ENCODE measurements at regions not wholly inside any gene's neighbourhood (a gene's known extent, or its start where the extent isn't known, plus 50 kb on each side); places are given as distances from the start of the nearest gene placed in this dataset.
"Not testable (repeated sequence)": the region's sequence is repeated elsewhere in the genome, so short reads cannot be mapped to it uniquely, and the experiment has no call there.

DNA sequence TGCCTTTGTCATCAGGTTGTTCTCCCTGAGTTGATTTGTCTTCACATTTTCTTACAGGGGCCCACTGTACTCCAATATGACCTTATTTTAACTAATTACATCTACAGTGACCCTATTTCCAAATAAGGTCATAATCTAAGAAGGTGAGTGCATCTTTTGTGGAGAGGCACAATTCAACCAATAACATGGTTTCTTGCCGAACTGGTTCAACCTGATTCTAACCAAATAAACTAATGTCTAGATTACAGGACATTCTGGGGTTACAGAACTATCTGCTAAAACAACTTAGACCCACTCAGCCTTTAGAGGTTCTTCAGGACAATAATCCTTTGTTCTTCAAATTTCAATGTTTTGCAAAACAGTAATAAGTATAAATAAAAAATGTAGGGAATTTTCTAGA is 496.5 kb upstream of the SOX11 start:
- no peak for DNase-seq

- no peak for DNase-seq
These were observed 488.9 kb upstream of the SOX11 start for GRCh38 chr2:5203134-5203755.

- not testable (repeated sequence) for DNase-seq
These were observed 485.4 kb upstream of the SOX11 start for GRCh38 chr2:5206742-5207141.

GRCh38 chr2:5215989-5216607 is 476.1 kb upstream of the SOX11 start:
- DNase-seq, result no peak

GRCh38 chr2:5227062-5227699 is 465.0 kb upstream of the SOX11 start:
- no peak for DNase-seq

DNA sequence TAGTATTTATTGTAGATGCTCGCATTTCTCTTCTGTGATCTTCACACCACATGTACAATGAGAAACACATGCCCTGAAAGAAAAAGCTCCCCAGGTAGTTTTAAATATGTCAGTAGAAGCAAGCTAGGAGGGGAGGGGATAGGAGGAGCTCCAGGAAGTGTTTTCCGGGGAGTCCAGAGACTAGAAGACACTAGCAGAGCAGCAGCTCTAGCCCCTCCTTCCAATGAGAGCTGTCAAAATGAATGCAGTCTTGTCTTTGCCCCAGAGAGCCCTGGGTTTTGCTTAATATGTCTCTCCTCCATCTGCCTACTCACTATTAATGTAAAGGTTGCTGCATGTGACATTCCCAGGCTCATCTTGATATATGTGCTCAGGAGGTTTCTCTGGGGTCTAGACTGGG is 462.6 kb upstream of the SOX11 start:
- no peak for DNase-seq

GRCh38 chr2:5230444-5230843 is 461.7 kb upstream of the SOX11 start:
- DNase-seq, result no peak

DNA sequence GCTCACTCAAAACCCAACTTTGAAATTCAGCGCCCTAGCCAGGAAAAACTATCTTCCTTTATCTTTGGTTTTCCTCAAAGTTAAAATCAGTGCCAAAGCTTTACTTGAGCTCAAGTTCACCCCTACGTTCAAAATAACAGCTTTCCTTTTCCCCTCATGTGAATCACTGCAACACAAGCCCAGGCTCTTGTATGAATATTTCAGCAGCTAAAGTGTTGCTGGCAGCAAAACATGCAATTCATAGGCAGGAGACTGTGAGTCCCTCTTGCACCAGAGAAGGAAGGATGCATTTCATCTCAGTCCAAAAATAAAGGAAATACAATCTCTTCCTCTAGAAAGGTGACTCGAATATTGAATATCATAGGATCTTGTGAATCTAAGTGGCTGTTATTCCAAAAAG is 461.3 kb upstream of the SOX11 start:
- no peak for DNase-seq

GRCh38 chr2:5231287-5231686 is 460.9 kb upstream of the SOX11 start:
- no peak for DNase-seq

DNA sequence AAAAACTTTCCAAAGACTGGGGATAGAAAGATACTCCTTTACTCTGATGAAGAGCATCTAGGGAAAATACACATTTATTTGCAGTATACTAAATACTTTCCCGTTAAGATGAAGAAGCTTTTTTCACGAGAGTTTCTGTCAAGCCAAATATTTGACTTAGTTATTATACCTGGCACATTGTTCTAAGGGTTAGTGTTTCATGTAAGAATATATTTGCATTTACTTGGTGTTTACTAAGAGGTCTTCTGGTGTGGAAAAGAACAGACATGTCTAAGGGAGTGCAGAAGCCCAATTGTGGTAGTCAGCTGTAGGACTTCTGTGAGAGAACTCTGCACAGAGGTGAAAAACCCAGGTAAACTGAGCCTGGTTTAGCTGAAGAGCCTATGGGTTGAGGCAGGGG is 457.6 kb upstream of the SOX11 start:
- DNase-seq, result no peak

DNA sequence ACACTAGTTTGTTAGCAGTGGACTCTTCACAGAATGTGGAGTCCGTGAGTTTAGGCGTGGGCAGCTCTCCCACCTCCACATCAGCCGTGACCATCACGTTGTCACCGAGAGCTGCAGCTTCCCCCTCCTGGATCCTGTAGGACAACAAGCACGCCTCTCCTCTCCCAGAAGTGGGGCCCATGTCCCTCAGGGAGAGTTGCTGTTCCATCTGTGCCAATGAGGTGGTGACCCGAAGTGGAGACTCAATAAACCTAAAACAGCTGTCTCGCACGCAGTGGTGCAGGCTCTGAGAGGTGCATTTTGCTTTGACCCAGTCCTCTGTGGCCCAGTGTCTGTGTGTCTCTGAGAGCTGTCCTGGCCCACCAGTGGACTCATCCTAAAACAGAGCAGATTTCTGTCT is 456.5 kb upstream of the SOX11 start:
- no peak for DNase-seq

DNA sequence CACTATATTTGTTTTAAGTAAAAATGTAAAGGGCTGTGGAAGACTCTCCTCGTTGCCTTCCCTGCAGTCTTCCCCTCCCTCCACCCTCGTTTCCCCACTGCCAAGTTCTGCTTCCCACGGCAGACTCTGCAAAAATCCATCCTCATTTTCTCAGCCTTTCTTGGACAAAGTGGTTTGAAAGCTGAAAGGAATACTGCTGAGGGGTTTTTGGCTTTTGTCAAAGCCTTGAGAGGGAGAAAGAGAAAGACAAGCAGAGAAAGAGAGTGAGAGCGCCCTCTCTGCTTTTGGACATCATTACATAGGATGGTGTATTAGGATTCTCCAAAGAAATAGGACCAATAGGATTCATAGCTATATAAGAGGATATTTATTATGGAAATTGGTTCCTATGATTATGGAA is 455.9 kb upstream of the SOX11 start:
- no peak for DNase-seq

DNA sequence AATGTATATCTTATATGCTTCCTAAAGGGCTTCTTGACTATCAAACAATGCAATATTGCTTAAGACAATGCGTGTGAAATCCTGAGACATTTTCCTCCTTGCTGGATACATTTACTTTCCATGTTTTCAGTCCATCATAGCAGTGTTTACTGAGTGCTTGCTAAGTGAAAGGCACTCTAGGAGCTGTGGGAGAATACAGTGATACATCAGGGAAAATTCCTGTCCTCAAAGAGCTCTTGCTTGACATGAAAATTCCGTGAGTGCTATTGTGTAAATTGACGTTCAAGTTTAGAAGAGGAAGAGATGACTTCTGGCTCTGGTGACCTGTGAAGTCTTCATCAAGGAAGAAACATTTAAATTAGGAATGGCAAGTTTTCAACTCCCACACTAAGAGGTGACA is 449.4 kb upstream of the SOX11 start:
- DNase-seq, result no peak

- DNase-seq, result no peak
These were observed 441.7 kb upstream of the SOX11 start for GRCh38 chr2:5250482-5250881.

- DNase-seq, result no peak
These were observed 438.9 kb upstream of the SOX11 start for GRCh38 chr2:5253263-5253662.

GRCh38 chr2:5254791-5255332 is 437.3 kb upstream of the SOX11 start:
- DNase-seq, result no peak

DNA sequence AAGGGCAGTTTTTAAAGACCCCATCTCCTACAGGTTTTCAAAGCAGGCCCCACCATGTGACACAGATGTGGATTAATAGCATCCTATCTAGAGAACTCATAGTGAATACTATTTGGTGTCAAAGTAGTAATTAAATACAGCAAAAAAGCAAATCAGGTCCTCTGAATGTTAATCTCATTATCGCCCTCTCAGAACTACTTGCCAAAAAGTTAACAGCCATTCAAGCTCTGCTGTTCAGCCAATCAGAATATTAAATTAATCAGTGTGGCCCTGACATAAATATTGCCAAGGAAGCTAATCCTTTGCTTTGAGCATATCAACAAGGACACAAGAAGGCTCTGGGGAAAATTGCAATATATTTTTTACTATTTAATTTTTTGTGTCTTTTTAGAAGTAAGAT is 428.9 kb upstream of the SOX11 start:
- DNase-seq, result no peak

GRCh38 chr2:5264361-5264760 is 427.8 kb upstream of the SOX11 start:
- DNase-seq, result no peak

GRCh38 chr2:5285061-5285460 is 407.1 kb upstream of the SOX11 start:
- no peak for DNase-seq

DNA sequence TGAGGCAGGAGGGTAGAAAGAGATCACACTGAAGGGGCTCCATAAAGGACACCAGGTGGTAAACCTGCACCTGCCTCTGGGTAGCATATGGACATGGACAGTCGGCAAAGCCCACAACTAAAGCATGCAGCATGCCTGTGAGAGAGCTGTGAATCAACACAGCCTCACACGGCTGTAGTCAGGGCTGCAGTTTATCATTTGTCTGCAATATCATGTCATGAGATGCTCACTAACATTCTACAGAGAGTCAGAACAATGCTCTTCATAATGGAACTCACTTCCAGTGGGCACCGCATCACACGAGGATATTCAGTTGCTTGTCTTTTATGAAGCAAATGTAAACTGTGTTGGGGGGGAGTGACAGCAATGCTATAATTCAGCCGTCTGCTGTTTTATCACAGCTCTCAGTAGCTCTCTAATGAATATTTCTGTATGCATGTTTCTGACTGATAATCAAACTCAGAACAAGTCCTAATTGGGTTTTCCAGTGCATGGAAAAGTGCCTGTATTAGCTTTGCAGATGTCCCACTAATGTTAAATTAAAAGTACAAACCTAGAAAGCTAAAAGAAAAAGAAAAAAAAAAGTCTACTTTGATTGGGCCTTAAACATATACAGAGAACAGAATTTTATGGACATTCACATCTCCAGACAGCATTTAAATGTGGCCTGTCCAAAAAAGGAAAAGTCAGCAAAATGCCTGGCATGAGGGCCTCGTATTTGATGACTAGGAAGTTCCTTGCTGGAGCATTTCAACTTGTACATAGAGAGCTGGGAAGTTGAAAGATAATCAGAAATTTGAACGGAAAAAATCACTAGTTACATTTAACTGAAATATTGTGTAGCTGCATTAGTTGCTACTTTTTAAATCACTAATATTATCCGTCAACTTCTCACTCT is 406.1 kb upstream of the SOX11 start:
- DNase-seq, result no peak

- no peak for DNase-seq
These were observed 404.4 kb upstream of the SOX11 start for GRCh38 chr2:5287558-5288334.

DNA sequence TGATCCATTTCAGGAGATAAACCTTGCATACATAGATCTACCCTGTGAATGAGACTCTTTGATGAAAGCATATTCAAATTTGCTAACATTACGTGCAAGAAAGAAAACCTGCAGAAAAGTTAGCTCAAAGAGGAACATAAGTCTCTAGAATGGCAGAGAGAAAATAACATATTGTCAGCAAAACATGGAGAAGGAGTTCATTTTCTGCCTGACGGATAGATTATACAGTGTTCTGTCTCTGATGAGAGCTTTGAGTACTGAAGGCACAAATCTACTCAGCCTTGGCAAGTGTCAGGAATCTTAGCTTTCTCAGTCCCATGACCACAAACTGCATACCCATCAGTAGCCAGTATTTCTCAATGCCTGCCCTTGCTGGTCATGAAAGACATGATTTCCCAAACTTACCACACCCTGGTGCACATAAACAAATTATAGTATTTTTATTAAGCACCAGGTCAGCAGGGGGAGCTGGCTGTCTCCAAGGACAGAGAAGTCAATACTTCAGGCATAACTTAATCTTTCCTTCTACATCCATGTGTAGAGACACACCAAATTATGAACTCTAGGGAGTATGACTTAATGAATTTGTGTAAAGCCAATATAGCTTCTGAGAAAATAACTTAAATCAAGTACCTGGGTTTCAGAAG is 401.2 kb upstream of the SOX11 start:
- DNase-seq, result no peak
